GM23338 (cell line): ENCODE measurements at regions not wholly inside any gene's neighbourhood (a gene's known extent, or its start where the extent isn't known, plus 50 kb on each side); places are given as distances from the start of the nearest gene placed in this dataset.

Experiments
- ATAC-seq: fragments of 200-7000 bp; cut with Tn5 transposase; 3 replicates; pipeline ENCODE4 v1.9.1; 2020
- DNase-seq: peaks from one replicate; pipeline ENCODE4 v3.0.0-alpha.2; 2015; ENCODE audit warnings: low spot score
- H2AFZ ChIP-seq: fragments of 200-600 bp; sonication (generic); 2 replicates; pipeline ENCODE4 v1.8.0; 2016; ENCODE audit warnings: antibody characterized with exemption, mild to moderate bottlenecking, moderate library complexity
- H3F3A ChIP-seq: fragments of 200-600 bp; sonication (generic); replicated peaks from 2 replicates; pipeline ENCODE4 v1.8.0; 2017; ENCODE audit warnings: antibody characterized with exemption, mixed run types, low read depth
- H3K27ac ChIP-seq: fragments of 200-600 bp; sonication (generic); 2 replicates; pipeline ENCODE4 v1.6.1; 2016; ENCODE audit warnings: low read depth
- H3K27me3 ChIP-seq: fragments of 200-600 bp; sonication (generic); 2 replicates; pipeline ENCODE4 v1.8.0; 2016; ENCODE audit warnings: mild to moderate bottlenecking, mixed run types, moderate library complexity; ENCODE audit not compliant: insufficient read depth
- H3K36me3 ChIP-seq: fragments of 200-600 bp; sonication (generic); 2 replicates; pipeline ENCODE4 v1.8.0; 2016; ENCODE audit warnings: mild to moderate bottlenecking; ENCODE audit not compliant: insufficient read depth
- H3K4me1 ChIP-seq: fragments of 200-600 bp; sonication (generic); 2 replicates; pipeline ENCODE4 v1.8.0; 2016; ENCODE audit warnings: mild to moderate bottlenecking, moderate library complexity; ENCODE audit not compliant: insufficient read depth
- H3K4me2 ChIP-seq: fragments of 200-600 bp; sonication (generic); 2 replicates; pipeline ENCODE4 v1.7.1; 2017; ENCODE audit warnings: mixed run types
- H3K4me3 ChIP-seq: fragments of 200-600 bp; sonication (generic); 2 replicates; pipeline ENCODE4 v1.6.1; 2016; ENCODE audit warnings: mixed run types
- H3K79me2 ChIP-seq: fragments of 200-600 bp; sonication (generic); replicated peaks from 2 replicates; pipeline ENCODE4 v1.8.0; 2017; ENCODE audit warnings: mild to moderate bottlenecking; ENCODE audit not compliant: insufficient read depth
- H3K9me2 ChIP-seq: fragments of 200-600 bp; sonication (generic); 2 replicates; pipeline ENCODE4 v1.8.0; 2017; ENCODE audit not compliant: insufficient read depth
- H4K20me1 ChIP-seq: fragments of 200-600 bp; sonication (generic); replicated peaks from 2 replicates; pipeline ENCODE4 v1.8.0; 2017; ENCODE audit warnings: mild to moderate bottlenecking; ENCODE audit not compliant: insufficient read depth
- H3K27ac Mint-ChIP-seq: 2 replicates; pipeline ENCODE4 v1.8.0; 2020; ENCODE audit warnings: inconsistent platforms, mild to moderate bottlenecking, moderate library complexity, mixed read lengths
- H3K27me3 Mint-ChIP-seq: 3 replicates; pipeline ENCODE4 v1.8.0; 2022; ENCODE audit warnings: low read depth, mild to moderate bottlenecking, moderate library complexity, mixed read lengths, inconsistent platforms; ENCODE audit not compliant: insufficient read depth, poor library complexity
- H3K36me3 Mint-ChIP-seq: 3 replicates; pipeline ENCODE4 v1.8.0; 2021; ENCODE audit warnings: low read depth, mild to moderate bottlenecking, inconsistent platforms, moderate library complexity, mixed read lengths
- H3K4me1 Mint-ChIP-seq: 3 replicates; pipeline ENCODE4 v1.8.0; 2020; ENCODE audit warnings: mild to moderate bottlenecking, inconsistent platforms, mixed read lengths
- H3K4me3 Mint-ChIP-seq: 3 replicates; pipeline ENCODE4 v1.8.0; 2021; ENCODE audit warnings: moderate library complexity, mild to moderate bottlenecking, inconsistent platforms, mixed read lengths
- H3K9me3 Mint-ChIP-seq: 3 replicates; pipeline ENCODE4 v1.8.0; 2020; ENCODE audit warnings: moderate library complexity, mild to moderate bottlenecking, inconsistent platforms, mixed read lengths
- CREB1 ChIP-seq: fragments of 250-450 bp; sonication (Bioruptor Pico); IDR thresholded peaks from 2 replicates; pipeline ENCODE4 v1.5.0; 2020; ENCODE audit warnings: low read depth, mild to moderate bottlenecking, moderate library complexity
- EZH2 ChIP-seq: fragments of 200-600 bp; sonication (generic); IDR thresholded peaks from one replicate; pipeline ENCODE4 v1.8.0; 2017; ENCODE audit warnings: antibody characterized with exemption, mild to moderate bottlenecking, low read depth; ENCODE audit not compliant: unreplicated experiment
- JUNB ChIP-seq: IDR thresholded peaks from one replicate; pipeline ENCODE4 v1.6.1; 2016; ENCODE audit warnings: antibody characterized with exemption; ENCODE audit not compliant: unreplicated experiment
- NANOG ChIP-seq: IDR thresholded peaks from 2 replicates; pipeline ENCODE4 v1.6.1; 2016; ENCODE audit warnings: antibody characterized with exemption, borderline replicate concordance
- ZNF114 ChIP-seq: fragments of 250-450 bp; sonication (Bioruptor Pico); IDR thresholded peaks from 2 replicates; pipeline ENCODE4 v1.5.0; 2020; ENCODE audit warnings: mild to moderate bottlenecking, moderate library complexity
- ZNF331 ChIP-seq: fragments of 250-450 bp; sonication (Bioruptor Pico); IDR thresholded peaks from 2 replicates; pipeline ENCODE4 v1.5.0; 2020; ENCODE audit warnings: low read depth, mild to moderate bottlenecking, moderate library complexity
- TF ChIP-seq, protein P1 (sequence below): fragments of 250-450 bp; sonication (Bioruptor Pico); IDR thresholded peaks from 2 replicates; pipeline ENCODE4 v1.5.0; 2020; ENCODE audit warnings: mild to moderate bottlenecking, moderate library complexity
- TF ChIP-seq, protein P2 (sequence below): IDR thresholded peaks from one replicate; pipeline ENCODE4 v1.6.1; 2018; ENCODE audit warnings: antibody characterized with exemption; ENCODE audit not compliant: unreplicated experiment
- TF ChIP-seq, protein P3 (sequence below): IDR thresholded peaks from 2 replicates; pipeline ENCODE4 v1.6.1; 2016; ENCODE audit warnings: antibody characterized with exemption

DNA sequence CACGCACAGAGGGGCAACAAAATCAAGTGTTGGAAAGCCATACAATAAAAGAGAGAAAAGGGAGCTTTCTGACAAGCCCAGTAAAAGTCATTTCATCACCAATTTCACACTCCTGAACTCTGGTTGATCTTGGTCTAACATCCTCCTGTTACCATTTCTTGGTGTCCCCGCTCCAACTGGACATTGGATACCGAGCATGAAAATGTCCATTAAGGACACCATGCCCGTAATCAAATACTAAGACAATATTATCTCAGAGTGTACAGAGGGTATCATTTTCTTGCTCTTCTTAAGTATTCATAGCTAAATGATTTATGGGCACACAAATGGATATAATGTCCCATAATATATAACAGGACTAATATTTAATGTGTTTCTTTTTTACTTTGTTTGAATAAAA lies 218.9 kb downstream of the EPHA4 start (continued):
- TF ChIP-seq, protein P1, sequence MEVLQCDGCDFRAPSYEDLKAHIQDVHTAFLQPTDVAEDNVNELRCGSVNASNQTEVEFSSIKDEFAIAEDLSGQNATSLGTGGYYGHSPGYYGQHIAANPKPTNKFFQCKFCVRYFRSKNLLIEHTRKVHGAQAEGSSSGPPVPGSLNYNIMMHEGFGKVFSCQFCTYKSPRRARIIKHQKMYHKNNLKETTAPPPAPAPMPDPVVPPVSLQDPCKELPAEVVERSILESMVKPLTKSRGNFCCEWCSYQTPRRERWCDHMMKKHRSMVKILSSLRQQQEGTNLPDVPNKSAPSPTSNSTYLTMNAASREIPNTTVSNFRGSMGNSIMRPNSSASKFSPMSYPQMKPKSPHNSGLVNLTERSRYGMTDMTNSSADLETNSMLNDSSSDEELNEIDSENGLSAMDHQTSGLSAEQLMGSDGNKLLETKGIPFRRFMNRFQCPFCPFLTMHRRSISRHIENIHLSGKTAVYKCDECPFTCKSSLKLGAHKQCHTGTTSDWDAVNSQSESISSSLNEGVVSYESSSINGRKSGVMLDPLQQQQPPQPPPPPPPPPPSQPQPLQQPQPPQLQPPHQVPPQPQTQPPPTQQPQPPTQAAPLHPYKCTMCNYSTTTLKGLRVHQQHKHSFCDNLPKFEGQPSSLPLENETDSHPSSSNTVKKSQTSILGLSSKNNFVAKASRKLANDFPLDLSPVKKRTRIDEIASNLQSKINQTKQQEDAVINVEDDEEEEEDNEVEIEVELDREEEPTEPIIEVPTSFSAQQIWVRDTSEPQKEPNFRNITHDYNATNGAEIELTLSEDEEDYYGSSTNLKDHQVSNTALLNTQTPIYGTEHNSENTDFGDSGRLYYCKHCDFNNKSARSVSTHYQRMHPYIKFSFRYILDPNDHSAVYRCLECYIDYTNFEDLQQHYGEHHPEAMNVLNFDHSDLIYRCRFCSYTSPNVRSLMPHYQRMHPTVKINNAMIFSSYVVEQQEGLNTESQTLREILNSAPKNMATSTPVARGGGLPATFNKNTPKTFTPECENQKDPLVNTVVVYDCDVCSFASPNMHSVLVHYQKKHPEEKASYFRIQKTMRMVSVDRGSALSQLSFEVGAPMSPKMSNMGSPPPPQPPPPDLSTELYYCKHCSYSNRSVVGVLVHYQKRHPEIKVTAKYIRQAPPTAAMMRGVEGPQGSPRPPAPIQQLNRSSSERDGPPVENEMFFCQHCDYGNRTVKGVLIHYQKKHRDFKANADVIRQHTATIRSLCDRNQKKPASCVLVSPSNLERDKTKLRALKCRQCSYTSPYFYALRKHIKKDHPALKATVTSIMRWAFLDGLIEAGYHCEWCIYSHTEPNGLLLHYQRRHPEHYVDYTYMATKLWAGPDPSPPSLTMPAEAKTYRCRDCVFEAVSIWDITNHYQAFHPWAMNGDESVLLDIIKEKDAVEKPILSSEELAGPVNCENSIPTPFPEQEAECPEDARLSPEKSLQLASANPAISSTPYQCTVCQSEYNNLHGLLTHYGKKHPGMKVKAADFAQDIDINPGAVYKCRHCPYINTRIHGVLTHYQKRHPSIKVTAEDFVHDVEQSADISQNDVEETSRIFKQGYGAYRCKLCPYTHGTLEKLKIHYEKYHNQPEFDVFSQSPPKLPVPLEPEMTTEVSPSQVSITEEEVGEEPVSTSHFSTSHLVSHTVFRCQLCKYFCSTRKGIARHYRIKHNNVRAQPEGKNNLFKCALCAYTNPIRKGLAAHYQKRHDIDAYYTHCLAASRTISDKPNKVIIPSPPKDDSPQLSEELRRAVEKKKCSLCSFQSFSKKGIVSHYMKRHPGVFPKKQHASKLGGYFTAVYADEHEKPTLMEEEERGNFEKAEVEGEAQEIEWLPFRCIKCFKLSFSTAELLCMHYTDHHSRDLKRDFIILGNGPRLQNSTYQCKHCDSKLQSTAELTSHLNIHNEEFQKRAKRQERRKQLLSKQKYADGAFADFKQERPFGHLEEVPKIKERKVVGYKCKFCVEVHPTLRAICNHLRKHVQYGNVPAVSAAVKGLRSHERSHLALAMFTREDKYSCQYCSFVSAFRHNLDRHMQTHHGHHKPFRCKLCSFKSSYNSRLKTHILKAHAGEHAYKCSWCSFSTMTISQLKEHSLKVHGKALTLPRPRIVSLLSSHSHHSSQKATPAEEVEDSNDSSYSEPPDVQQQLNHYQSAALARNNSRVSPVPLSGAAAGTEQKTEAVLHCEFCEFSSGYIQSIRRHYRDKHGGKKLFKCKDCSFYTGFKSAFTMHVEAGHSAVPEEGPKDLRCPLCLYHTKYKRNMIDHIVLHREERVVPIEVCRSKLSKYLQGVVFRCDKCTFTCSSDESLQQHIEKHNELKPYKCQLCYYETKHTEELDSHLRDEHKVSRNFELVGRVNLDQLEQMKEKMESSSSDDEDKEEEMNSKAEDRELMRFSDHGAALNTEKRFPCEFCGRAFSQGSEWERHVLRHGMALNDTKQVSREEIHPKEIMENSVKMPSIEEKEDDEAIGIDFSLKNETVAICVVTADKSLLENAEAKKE (CRISPR knock-in tag): no peak
- TF ChIP-seq ZNF114 (CRISPR knock-in tag): no peak
- no peak for TF ChIP-seq CREB1 (CRISPR knock-in tag)
- TF ChIP-seq, protein P2, sequence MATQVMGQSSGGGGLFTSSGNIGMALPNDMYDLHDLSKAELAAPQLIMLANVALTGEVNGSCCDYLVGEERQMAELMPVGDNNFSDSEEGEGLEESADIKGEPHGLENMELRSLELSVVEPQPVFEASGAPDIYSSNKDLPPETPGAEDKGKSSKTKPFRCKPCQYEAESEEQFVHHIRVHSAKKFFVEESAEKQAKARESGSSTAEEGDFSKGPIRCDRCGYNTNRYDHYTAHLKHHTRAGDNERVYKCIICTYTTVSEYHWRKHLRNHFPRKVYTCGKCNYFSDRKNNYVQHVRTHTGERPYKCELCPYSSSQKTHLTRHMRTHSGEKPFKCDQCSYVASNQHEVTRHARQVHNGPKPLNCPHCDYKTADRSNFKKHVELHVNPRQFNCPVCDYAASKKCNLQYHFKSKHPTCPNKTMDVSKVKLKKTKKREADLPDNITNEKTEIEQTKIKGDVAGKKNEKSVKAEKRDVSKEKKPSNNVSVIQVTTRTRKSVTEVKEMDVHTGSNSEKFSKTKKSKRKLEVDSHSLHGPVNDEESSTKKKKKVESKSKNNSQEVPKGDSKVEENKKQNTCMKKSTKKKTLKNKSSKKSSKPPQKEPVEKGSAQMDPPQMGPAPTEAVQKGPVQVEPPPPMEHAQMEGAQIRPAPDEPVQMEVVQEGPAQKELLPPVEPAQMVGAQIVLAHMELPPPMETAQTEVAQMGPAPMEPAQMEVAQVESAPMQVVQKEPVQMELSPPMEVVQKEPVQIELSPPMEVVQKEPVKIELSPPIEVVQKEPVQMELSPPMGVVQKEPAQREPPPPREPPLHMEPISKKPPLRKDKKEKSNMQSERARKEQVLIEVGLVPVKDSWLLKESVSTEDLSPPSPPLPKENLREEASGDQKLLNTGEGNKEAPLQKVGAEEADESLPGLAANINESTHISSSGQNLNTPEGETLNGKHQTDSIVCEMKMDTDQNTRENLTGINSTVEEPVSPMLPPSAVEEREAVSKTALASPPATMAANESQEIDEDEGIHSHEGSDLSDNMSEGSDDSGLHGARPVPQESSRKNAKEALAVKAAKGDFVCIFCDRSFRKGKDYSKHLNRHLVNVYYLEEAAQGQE: no peak
- no peak for TF ChIP-seq EZH2

DNA sequence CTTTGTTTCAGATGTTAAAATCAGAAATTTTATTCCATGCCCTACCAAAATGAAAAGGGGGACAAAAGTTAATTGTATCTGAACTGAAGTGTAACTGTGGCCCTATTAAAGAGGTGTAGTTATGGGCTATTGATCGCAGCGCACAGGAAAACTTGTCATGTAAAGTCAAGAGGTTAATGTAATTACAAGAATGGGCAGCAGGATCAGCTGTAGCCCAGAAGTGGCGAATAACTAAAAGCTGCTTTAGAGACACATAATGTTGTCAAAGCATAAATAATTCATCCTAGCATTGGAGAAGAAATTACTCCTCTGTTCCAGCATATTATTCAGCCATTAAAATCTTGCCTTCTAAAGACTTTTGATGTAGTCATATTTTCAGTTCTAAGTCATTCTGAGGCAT lies 211.8 kb downstream of the EPHA4 start:
- Mint-ChIP-seq H3K27me3 (peaks cover 3% of the 10 kb centered on the region), H3K36me3 (no peaks in the 10 kb centered on the region), H3K4me3 (no peak overlapping the region), H3K4me1 (peaks cover 11% of the 10 kb centered on the region; the same call in 2 of the 3 replicates), H3K9me3 (no peaks in the 10 kb centered on the region), H3K27ac (no peak overlapping the region)
- no peak overlapping the region for H3K27ac ChIP-seq
- H3K9me2 ChIP-seq: no peaks in the 10 kb centered on the region
- no peaks in the 10 kb centered on the region for H4K20me1 ChIP-seq
- no peak overlapping the region for H2AFZ ChIP-seq
- H3K27me3 ChIP-seq: no peaks in the 10 kb centered on the region
- H3F3A ChIP-seq: no peaks in the 10 kb centered on the region
- no peak overlapping the region for H3K4me2 ChIP-seq
- H3K79me2 ChIP-seq: no peaks in the 10 kb centered on the region
- H3K4me1 ChIP-seq: peaks cover 6% of the 10 kb centered on the region; the same call in 1 of the 2 replicates
- no peak for DNase-seq
- no peak for ATAC-seq
- H3K4me3 ChIP-seq: no peak overlapping the region
- H3K36me3 ChIP-seq: no peaks in the 10 kb centered on the region
- TF ChIP-seq ZNF114 (CRISPR knock-in tag) (no peak), JUNB (no peak), NANOG (no peak), EZH2 (no peak), CREB1 (CRISPR knock-in tag) (no peak), ZNF331 (CRISPR knock-in tag) (no peak)
- TF ChIP-seq, protein P2: no peak
- TF ChIP-seq, protein P3, sequence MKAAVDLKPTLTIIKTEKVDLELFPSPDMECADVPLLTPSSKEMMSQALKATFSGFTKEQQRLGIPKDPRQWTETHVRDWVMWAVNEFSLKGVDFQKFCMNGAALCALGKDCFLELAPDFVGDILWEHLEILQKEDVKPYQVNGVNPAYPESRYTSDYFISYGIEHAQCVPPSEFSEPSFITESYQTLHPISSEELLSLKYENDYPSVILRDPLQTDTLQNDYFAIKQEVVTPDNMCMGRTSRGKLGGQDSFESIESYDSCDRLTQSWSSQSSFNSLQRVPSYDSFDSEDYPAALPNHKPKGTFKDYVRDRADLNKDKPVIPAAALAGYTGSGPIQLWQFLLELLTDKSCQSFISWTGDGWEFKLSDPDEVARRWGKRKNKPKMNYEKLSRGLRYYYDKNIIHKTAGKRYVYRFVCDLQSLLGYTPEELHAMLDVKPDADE: no peak
